ENCODE measurements at regions not wholly inside any gene's neighbourhood (a gene's known extent, or its start where the extent isn't known, plus 50 kb on each side); places are given as distances from the start of the nearest gene placed in this dataset.

- TF ChIP-seq GATA2 (IDR thresholded peaks at IDR 0.05; ENCODE audit: low read depth, low read length), result no peak
- TF ChIP-seq GATA3 (IDR thresholded peaks at IDR 0.05; ENCODE audit: low read depth, low read length), result no peak
Observed at GRCh38 chr15:38809621-38810020, 245.0 kb upstream of the RASGRP1 start.

Data from SH-SY5Y (cell line).